ENCODE measurements at regions not wholly inside any gene's neighbourhood (a gene's known extent, or its start where the extent isn't known, plus 50 kb on each side); places are given as distances from the start of the nearest gene placed in this dataset.

DNA sequence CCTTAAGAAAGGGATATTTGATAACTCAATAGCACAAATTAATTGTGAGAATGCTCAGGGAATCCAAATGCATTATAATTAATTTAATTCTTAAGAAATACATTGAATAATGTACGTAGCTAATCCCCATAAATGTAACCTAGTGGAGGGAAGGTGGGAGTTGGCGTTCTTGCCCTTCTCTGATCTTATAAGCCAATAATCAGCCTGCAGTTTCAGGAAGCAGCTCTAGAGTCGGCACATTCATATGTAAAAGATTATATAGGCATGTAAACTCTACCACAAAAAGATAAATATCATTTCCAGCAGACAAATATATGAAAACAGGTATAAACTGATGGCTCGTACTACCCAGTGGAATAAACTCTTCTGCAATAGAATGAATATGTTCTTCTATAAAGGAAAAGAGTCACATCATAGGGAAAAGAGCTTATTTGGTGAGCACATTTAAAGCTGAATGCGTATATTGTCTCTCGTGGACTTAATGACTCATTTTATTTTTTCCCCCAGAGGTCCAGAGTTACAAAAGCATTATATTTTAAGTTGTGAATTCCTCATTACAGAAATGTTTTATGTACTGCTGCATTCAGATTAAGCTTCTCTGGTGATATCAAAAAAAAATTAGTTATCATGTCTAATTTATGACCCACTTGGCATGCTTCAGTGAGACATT, 112.2 kb downstream of the TFAP2A start:
- no peak overlapping the region for H3K4me3 ChIP-seq (replicated peaks in 1 of 3; ENCODE audit: insufficient read depth in 1 of 3, low read depth in 2 of 3, low read length in 3 of 3)
- no peak overlapping the region for H2AFZ ChIP-seq (ENCODE audit: low read length)
- no peak overlapping the region for H3K9ac ChIP-seq (ENCODE audit: insufficient read depth, low read depth, low read length)
- H3K79me2 ChIP-seq (ENCODE audit: insufficient read depth, low read length): no peaks in the 10 kb centered on the region
- intact Hi-C loops (cut with micrococcal nuclease; ENCODE audit: unreplicated experiment) (no loop called here), in situ Hi-C loops (cut with HindIII; ENCODE audit: extremely low pct_ligation_motif_present, low pct_unique_long_range_greater_than_20kb) (no loop called here)
- H4K20me1 ChIP-seq (ENCODE audit: insufficient read depth, low read length): no peaks in the 10 kb centered on the region
- H3K4me1 ChIP-seq (ENCODE audit: insufficient read depth, low read length): no peaks in the 10 kb centered on the region
- no TSS peak for BruUV-seq (replicated peaks)
- DNase-seq (ENCODE audit: low spot score) (no peak), ATAC-seq (no peak), FAIRE-seq (no peak)
- H3K27me3 ChIP-seq (ENCODE audit: control insufficient read depth in 1 of 2, insufficient read depth in 2 of 2, low read length in 2 of 2): peaks cover 0 to 11% of the 10 kb centered on the region in 2 experiments; a peak in 3 of 5 replicates
- H3K27ac ChIP-seq (ENCODE audit: extremely low read length, insufficient read depth, low read length): no peak overlapping the region
- 6% methylated on average over 6 of the region's 6 CpGs for WGBS (ENCODE audit: low lambda C conversion rate)
- ChIA-PET POLR2A (no interaction called here), CTCF (ENCODE audit: low intra/inter-chr PET ratio, low total read pairs) (no interaction called here)
- no peak overlapping the region for H3K4me2 ChIP-seq (ENCODE audit: low read depth, low read length)
- no peaks in the 10 kb centered on the region for H3K36me3 ChIP-seq (replicated peaks in 1 of 2; ENCODE audit: control insufficient read depth in 1 of 2, insufficient read depth in 2 of 2, low read length in 2 of 2)
- TF ChIP-seq KDM1A (CRISPR knock-in tag; IDR thresholded peaks at IDR 0.05) (no peak), ZNF430 (CRISPR knock-in tag; IDR thresholded peaks at IDR 0.05) (no peak), ZNF772 (CRISPR knock-in tag; IDR thresholded peaks at IDR 0.05) (no peak), CENPX (CRISPR knock-in tag; IDR thresholded peaks at IDR 0.05) (no peak)
- TF ChIP-seq, protein P1, sequence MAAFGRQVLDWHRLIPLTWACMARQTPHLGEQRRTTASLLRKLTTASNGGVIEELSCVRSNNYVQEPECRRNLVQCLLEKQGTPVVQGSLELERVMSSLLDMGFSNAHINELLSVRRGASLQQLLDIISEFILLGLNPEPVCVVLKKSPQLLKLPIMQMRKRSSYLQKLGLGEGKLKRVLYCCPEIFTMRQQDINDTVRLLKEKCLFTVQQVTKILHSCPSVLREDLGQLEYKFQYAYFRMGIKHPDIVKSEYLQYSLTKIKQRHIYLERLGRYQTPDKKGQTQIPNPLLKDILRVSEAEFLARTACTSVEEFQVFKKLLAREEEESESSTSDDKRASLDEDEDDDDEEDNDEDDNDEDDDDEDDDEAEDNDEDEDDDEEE (CRISPR knock-in tag; IDR thresholded peaks at IDR 0.05): no peak
- TF ChIP-seq, protein P2, sequence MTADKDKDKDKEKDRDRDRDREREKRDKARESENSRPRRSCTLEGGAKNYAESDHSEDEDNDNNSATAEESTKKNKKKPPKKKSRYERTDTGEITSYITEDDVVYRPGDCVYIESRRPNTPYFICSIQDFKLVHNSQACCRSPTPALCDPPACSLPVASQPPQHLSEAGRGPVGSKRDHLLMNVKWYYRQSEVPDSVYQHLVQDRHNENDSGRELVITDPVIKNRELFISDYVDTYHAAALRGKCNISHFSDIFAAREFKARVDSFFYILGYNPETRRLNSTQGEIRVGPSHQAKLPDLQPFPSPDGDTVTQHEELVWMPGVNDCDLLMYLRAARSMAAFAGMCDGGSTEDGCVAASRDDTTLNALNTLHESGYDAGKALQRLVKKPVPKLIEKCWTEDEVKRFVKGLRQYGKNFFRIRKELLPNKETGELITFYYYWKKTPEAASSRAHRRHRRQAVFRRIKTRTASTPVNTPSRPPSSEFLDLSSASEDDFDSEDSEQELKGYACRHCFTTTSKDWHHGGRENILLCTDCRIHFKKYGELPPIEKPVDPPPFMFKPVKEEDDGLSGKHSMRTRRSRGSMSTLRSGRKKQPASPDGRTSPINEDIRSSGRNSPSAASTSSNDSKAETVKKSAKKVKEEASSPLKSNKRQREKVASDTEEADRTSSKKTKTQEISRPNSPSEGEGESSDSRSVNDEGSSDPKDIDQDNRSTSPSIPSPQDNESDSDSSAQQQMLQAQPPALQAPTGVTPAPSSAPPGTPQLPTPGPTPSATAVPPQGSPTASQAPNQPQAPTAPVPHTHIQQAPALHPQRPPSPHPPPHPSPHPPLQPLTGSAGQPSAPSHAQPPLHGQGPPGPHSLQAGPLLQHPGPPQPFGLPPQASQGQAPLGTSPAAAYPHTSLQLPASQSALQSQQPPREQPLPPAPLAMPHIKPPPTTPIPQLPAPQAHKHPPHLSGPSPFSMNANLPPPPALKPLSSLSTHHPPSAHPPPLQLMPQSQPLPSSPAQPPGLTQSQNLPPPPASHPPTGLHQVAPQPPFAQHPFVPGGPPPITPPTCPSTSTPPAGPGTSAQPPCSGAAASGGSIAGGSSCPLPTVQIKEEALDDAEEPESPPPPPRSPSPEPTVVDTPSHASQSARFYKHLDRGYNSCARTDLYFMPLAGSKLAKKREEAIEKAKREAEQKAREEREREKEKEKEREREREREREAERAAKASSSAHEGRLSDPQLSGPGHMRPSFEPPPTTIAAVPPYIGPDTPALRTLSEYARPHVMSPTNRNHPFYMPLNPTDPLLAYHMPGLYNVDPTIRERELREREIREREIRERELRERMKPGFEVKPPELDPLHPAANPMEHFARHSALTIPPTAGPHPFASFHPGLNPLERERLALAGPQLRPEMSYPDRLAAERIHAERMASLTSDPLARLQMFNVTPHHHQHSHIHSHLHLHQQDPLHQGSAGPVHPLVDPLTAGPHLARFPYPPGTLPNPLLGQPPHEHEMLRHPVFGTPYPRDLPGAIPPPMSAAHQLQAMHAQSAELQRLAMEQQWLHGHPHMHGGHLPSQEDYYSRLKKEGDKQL (CRISPR knock-in tag; IDR thresholded peaks at IDR 0.05; ENCODE audit: low read depth): no peak
- TF ChIP-seq, protein P3, sequence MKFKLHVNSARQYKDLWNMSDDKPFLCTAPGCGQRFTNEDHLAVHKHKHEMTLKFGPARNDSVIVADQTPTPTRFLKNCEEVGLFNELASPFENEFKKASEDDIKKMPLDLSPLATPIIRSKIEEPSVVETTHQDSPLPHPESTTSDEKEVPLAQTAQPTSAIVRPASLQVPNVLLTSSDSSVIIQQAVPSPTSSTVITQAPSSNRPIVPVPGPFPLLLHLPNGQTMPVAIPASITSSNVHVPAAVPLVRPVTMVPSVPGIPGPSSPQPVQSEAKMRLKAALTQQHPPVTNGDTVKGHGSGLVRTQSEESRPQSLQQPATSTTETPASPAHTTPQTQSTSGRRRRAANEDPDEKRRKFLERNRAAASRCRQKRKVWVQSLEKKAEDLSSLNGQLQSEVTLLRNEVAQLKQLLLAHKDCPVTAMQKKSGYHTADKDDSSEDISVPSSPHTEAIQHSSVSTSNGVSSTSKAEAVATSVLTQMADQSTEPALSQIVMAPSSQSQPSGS (CRISPR knock-in tag; IDR thresholded peaks at IDR 0.05): no peak
- no peaks in the 10 kb centered on the region for H3K9me3 ChIP-seq (ENCODE audit: low read length)

Data from HepG2 (cell line).